ENCODE measurements at regions not wholly inside any gene's neighbourhood (a gene's known extent, or its start where the extent isn't known, plus 50 kb on each side); places are given as distances from the start of the nearest gene placed in this dataset.

DNA sequence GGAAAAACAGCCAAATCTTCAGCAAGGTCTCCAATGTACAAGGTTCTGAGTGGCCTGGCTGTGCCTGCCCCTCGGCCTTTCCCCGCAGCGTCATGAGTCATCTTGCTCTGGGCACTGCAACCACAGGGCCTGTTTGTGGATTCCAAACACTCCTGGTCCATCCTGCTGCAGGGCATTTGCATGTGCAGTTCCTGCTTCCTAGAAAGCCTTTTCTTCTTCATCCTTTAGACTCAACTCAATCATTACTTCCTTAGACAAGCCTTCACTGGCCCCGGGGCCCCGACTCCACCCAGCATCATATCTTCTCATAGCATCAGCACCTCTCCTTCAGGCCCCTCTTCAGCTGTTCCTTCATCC lies 101.8 kb upstream of the EGLN3 start:
- TF ChIP-seq EZH2 (IDR thresholded peaks at IDR 0.05; ENCODE audit: low read length), result no peak
- TF ChIP-seq, protein P1, sequence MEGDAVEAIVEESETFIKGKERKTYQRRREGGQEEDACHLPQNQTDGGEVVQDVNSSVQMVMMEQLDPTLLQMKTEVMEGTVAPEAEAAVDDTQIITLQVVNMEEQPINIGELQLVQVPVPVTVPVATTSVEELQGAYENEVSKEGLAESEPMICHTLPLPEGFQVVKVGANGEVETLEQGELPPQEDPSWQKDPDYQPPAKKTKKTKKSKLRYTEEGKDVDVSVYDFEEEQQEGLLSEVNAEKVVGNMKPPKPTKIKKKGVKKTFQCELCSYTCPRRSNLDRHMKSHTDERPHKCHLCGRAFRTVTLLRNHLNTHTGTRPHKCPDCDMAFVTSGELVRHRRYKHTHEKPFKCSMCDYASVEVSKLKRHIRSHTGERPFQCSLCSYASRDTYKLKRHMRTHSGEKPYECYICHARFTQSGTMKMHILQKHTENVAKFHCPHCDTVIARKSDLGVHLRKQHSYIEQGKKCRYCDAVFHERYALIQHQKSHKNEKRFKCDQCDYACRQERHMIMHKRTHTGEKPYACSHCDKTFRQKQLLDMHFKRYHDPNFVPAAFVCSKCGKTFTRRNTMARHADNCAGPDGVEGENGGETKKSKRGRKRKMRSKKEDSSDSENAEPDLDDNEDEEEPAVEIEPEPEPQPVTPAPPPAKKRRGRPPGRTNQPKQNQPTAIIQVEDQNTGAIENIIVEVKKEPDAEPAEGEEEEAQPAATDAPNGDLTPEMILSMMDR (optimal IDR thresholded peaks at IDR 0.05 in 1 of 3, IDR thresholded peaks at IDR 0.05 in 1 of 3, conservative IDR thresholded peaks at IDR 0.05 in 1 of 3; ENCODE audit: extremely low read depth in 1 of 3, insufficient read depth in 2 of 3, low read length in 3 of 3), result no peak

Measured in keratinocyte (primary cell).